OCI-LY3 (cell line): ENCODE measurements at regions not wholly inside any gene's neighbourhood (a gene's known extent, or its start where the extent isn't known, plus 50 kb on each side); places are given as distances from the start of the nearest gene placed in this dataset.

ENCODE experiments used
- CTCF ChIP-seq: fragments of 200-600, 300-600 bp; sonication (generic); IDR thresholded peaks from 2 replicates; pipeline ENCODE4 v1.5.1; 2014; ENCODE audit warnings: antibody characterized with exemption, low read length, low read depth
- EZH2phosphoT487 ChIP-seq: fragments of 200-600 bp; shearing (Covaris generic); IDR thresholded peaks from 2 replicates; pipeline ENCODE4 v1.6.1; 2018; ENCODE audit warnings: antibody characterized with exemption, mixed run types, low read depth

GRCh38 chr15:93139436-93139835, 50.4 kb upstream of the RGMA start:
- TF ChIP-seq CTCF (no peak), EZH2phosphoT487 (no peak)
